NT2/D1 (cell line): ENCODE measurements at regions not wholly inside any gene's neighbourhood (a gene's known extent, or its start where the extent isn't known, plus 50 kb on each side); places are given as distances from the start of the nearest gene placed in this dataset.

ENCODE experiments used
- SUZ12 ChIP-seq: IDR thresholded peaks from 2 replicates; pipeline ENCODE4 v1.6.1; 2011; ENCODE audit not compliant: insufficient read length, insufficient read depth; ENCODE audit errors: extremely low read depth
- YY1 ChIP-seq: IDR thresholded peaks from 2 replicates; pipeline ENCODE4 v1.6.1; 2011; ENCODE audit not compliant: insufficient read length, insufficient read depth
- ZNF274 ChIP-seq: IDR thresholded peaks from 2 replicates; pipeline ENCODE4 v1.6.1; 2011; ENCODE audit warnings: mild to moderate bottlenecking, low read depth, low read length

- TF ChIP-seq ZNF274, result no peak
- no peak for TF ChIP-seq SUZ12
- no peak for TF ChIP-seq YY1
These were observed 231.5 kb downstream of the HAO1 start for GRCh38 chr20:7708782-7709181.
